HL-60 (cell line): ENCODE measurements at regions not wholly inside any gene's neighbourhood (a gene's known extent, or its start where the extent isn't known, plus 50 kb on each side); places are given as distances from the start of the nearest gene placed in this dataset.
A peak's percentile ranks its signal among the peaks of the same experiment; 100 is the strongest.

Experiments
- DNase-seq, 2 experiments: peaks; one replicate each; pipeline ENCODE4 v3.0.0-alpha.2; 2010 to 2020; ENCODE audit warnings: low read depth in 1 of 2, low spot score in 1 of 2
- H3K27ac ChIP-seq: fragments of 250-450 bp; sonication (Bioruptor Pico); replicated peaks from 2 replicates; pipeline ENCODE4 v1.5.1; 2020; ENCODE audit warnings: mild to moderate bottlenecking, moderate library complexity
- H3K27me3 ChIP-seq: fragments of 250-450 bp; sonication (Bioruptor Pico); 2 replicates; pipeline ENCODE4 v1.5.1; 2021; ENCODE audit warnings: mild to moderate bottlenecking, moderate library complexity; ENCODE audit not compliant: insufficient read depth, poor library complexity, severe bottlenecking
- H3K4me3 ChIP-seq: replicated peaks from 2 replicates; pipeline ENCODE4 v1.5.1; 2011; ENCODE audit warnings: mild to moderate bottlenecking, control low read depth, low read length; ENCODE audit not compliant: insufficient read depth
- GABPA ChIP-seq: IDR thresholded peaks from 2 replicates; pipeline ENCODE4 v1.6.1; 2012; ENCODE audit warnings: low read depth
- POLR2AphosphoS5 ChIP-seq: IDR thresholded peaks from 2 replicates; pipeline ENCODE4 v1.6.1; 2012; ENCODE audit warnings: low read depth
- SPI1 ChIP-seq: IDR thresholded peaks from 2 replicates; pipeline ENCODE4 v1.6.1; 2012; ENCODE audit warnings: low read depth, mild to moderate bottlenecking, borderline replicate concordance
- TF ChIP-seq, protein P1 (sequence below): IDR thresholded peaks from 2 replicates; pipeline ENCODE4 v1.6.1; 2012; ENCODE audit warnings: low read depth; ENCODE audit not compliant: insufficient replicate concordance
- TF ChIP-seq, protein P2 (sequence below): IDR thresholded peaks from one replicate; pipeline ENCODE4 v1.5.1; 2011; ENCODE audit warnings: low read length, control low read depth, inconsistent platforms; ENCODE audit not compliant: insufficient read depth

DNA sequence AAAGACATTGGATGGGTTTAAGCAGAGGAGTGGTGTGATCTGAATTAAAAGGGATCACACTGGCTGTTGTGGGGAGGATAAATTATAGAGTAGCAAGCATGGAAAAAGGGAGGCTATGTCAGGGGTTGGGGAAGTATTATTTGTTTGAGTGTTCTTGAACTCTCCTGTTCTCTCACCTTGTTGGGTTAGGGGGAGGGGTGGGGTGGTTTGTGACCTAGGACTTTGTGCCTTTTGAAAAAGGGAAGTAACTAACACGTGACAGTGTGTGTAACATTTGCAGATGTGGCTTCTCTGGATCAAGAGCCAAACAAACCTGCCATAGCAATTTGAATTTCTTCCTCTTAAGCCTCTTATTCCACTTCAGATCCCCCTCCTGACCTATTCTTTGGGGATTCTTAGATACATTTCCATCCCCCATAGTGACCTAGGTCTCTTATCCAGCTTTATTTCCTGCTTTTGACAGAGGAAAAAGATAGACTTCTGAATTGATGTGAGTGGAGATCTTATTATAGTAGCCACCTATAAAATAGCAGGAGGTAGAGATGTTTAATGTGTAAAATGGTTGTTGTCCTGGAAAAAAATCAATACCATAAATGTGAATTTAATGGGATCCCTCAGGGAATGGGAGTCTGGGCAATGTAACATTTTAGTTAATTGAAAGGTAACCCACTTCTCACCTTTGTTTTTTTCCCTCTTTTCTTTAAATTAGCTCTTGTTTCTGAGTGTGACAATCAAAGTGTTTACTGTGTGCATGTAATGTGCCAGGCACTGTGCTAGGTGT lies 120.4 kb downstream of the CT47B1 start:
- no peak for TF ChIP-seq POLR2AphosphoS5
- DNase-seq = peak; percentile 1 to 85
- Histone ChIP-seq H3K27ac (peak overlapping the region; percentile 71), H3K4me3 (no peak overlapping the region), H3K27me3 (no peaks in the 10 kb centered on the region)

DNA sequence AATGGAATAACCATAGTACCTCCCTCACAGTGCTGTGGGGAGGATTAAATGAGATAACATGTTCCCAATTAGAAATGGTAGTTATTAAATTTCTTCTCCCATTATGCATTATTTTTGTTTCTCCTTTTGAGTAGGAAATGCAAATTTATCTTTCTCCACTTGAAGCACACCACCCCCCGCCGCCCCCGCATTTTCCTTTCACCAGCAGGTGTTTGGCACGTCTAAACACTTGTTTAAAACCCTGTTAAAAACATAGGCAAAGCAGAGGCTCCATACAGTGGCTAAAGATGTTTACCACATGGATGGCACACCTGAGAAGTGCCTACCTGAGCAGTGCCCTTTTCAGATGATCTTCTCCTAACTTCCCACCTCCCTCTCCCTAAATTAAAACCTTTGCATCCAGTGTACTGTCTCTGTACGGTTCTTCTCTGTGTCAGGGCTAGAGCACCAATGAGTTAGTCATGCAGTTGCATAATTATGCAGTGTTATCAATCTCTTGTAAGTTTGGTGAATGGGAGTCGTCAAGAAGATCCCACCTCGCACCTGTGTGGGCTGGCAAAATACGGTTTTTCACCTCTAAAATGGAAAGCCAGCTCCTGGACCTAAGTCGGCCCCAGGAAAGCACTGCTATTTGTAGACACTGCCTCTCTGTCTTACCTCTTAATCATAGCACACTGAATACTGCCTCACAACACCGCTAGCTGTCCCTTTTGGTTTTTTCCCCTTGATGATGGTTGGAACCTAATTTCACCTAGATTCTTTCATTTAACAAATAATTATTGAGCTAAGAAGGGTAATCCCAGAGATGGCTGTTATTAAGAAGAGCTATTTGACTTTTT lies 122.0 kb downstream of the CT47B1 start:
- DNase-seq = no peak
- no peak overlapping the region for H3K4me3 ChIP-seq
- H3K27me3 ChIP-seq = no peaks in the 10 kb centered on the region
- no peak overlapping the region for H3K27ac ChIP-seq
- TF ChIP-seq POLR2AphosphoS5 (no peak), GABPA (no peak), SPI1 (no peak)
- TF ChIP-seq, protein P1, sequence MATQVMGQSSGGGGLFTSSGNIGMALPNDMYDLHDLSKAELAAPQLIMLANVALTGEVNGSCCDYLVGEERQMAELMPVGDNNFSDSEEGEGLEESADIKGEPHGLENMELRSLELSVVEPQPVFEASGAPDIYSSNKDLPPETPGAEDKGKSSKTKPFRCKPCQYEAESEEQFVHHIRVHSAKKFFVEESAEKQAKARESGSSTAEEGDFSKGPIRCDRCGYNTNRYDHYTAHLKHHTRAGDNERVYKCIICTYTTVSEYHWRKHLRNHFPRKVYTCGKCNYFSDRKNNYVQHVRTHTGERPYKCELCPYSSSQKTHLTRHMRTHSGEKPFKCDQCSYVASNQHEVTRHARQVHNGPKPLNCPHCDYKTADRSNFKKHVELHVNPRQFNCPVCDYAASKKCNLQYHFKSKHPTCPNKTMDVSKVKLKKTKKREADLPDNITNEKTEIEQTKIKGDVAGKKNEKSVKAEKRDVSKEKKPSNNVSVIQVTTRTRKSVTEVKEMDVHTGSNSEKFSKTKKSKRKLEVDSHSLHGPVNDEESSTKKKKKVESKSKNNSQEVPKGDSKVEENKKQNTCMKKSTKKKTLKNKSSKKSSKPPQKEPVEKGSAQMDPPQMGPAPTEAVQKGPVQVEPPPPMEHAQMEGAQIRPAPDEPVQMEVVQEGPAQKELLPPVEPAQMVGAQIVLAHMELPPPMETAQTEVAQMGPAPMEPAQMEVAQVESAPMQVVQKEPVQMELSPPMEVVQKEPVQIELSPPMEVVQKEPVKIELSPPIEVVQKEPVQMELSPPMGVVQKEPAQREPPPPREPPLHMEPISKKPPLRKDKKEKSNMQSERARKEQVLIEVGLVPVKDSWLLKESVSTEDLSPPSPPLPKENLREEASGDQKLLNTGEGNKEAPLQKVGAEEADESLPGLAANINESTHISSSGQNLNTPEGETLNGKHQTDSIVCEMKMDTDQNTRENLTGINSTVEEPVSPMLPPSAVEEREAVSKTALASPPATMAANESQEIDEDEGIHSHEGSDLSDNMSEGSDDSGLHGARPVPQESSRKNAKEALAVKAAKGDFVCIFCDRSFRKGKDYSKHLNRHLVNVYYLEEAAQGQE = no peak
- TF ChIP-seq, protein P2, sequence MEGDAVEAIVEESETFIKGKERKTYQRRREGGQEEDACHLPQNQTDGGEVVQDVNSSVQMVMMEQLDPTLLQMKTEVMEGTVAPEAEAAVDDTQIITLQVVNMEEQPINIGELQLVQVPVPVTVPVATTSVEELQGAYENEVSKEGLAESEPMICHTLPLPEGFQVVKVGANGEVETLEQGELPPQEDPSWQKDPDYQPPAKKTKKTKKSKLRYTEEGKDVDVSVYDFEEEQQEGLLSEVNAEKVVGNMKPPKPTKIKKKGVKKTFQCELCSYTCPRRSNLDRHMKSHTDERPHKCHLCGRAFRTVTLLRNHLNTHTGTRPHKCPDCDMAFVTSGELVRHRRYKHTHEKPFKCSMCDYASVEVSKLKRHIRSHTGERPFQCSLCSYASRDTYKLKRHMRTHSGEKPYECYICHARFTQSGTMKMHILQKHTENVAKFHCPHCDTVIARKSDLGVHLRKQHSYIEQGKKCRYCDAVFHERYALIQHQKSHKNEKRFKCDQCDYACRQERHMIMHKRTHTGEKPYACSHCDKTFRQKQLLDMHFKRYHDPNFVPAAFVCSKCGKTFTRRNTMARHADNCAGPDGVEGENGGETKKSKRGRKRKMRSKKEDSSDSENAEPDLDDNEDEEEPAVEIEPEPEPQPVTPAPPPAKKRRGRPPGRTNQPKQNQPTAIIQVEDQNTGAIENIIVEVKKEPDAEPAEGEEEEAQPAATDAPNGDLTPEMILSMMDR = no peak

DNA sequence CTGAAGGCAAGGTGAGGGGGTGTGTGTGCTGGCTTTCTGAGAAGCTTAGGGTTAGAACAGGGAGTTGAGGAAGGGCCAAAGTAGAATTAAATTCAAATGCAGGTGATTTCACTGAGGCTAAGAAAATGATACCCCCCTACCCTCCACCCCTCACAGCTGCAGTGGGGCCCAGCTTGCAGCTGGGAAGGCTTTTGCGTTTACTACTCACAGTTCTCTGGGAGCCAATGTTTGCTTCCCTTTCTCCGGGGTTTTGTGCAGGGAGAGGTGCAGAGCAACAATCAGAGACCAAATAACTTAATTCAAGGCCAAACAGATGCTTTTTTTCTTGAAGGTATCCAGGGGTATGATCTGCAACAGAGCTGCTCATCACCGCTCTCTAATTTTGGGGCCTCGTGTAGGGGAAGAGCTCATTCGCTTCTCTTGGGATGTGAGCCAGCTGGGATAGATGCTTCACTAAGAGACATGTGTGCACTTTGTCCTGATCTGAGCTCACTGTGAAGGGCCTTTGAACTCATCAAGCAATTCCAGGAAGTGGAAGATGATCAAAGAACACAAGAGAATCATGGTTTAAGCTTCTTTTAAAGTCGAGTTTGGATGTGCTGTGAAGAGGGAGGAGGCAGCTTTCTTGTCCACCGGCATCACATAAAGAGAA lies 122.7 kb upstream of the C1GALT1C1 start:
- Histone ChIP-seq H3K4me3 (no peak overlapping the region), H3K27ac (no peak overlapping the region), H3K27me3 (no peaks in the 10 kb centered on the region)
- TF ChIP-seq SPI1 = no peak
- TF ChIP-seq, protein P2 = no peak
- TF ChIP-seq, protein P1 = no peak
- no peak for TF ChIP-seq POLR2AphosphoS5
- no peak for TF ChIP-seq GABPA
- no peak for DNase-seq

DNA sequence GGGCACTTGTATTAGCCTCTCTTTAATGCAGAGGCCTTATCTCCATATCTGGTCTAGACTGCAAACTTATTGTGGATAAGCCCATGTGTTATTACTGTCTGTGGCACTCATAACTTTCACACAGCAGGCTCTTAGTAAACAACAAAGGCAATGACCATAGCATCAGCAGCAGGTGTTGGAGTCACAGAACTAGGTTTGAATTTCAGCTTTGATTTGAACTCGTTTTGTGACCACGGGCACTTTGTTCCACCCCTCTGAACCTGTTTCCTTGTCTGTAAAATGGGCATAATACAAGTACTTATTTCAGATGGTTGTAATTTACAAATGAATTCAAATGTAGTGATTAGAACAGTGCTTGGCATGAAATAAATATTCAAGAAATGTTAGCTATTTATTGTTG lies 121.8 kb upstream of the C1GALT1C1 start:
- H3K27ac ChIP-seq = no peak overlapping the region
- no peak overlapping the region for H3K4me3 ChIP-seq
- no peak for TF ChIP-seq GABPA
- TF ChIP-seq, protein P2 = no peak
- TF ChIP-seq, protein P1 = no peak
- no peak for TF ChIP-seq POLR2AphosphoS5
- no peak for TF ChIP-seq SPI1
- DNase-seq = no peak
- H3K27me3 ChIP-seq = no peaks in the 10 kb centered on the region
